HepG2 (cell line): ENCODE measurements at regions not wholly inside any gene's neighbourhood (a gene's known extent, or its start where the extent isn't known, plus 50 kb on each side); places are given as distances from the start of the nearest gene placed in this dataset.

Experiments used
- DPF2 ChIP-seq: sonication (generic); formaldehyde crosslinking; IDR thresholded peaks from 2 replicates; pipeline ENCODE4 v1.4.0; 2020; ENCODE audit warnings: mild to moderate bottlenecking, low read depth, missing genetic modification reagents, borderline replicate concordance
- RFX5 ChIP-seq: IDR thresholded peaks from 2 replicates; pipeline ENCODE4 v1.6.1; 2011; ENCODE audit warnings: low read depth, low read length, improper control_type of control experiment
- SMC3 ChIP-seq: IDR thresholded peaks from 2 replicates; pipeline ENCODE4 v1.6.1; 2011; ENCODE audit warnings: low read length, improper control_type of control experiment
- SNAPC4 ChIP-seq: sonication (generic); formaldehyde crosslinking; IDR thresholded peaks from 2 replicates; pipeline ENCODE4 v1.4.0; 2020; ENCODE audit warnings: mild to moderate bottlenecking, missing genetic modification reagents
- STAG1 ChIP-seq: sonication (generic); formaldehyde crosslinking; IDR thresholded peaks from 2 replicates; pipeline ENCODE4 v1.4.0; 2020; ENCODE audit warnings: missing genetic modification reagents
- YY1 ChIP-seq: IDR thresholded peaks from 2 replicates; pipeline ENCODE4 v1.6.1; 2011; ENCODE audit warnings: low read length, low read depth, moderate library complexity, mild to moderate bottlenecking; ENCODE audit not compliant: insufficient read depth, insufficient replicate concordance
- ZNF331 ChIP-seq: sonication (generic); formaldehyde crosslinking; IDR thresholded peaks from 2 replicates; pipeline ENCODE4 v1.4.0; 2020; ENCODE audit warnings: missing genetic modification reagents
- ZNF350 ChIP-seq: sonication (generic); formaldehyde crosslinking; IDR thresholded peaks from 2 replicates; pipeline ENCODE4 v1.4.0; 2020; ENCODE audit warnings: mild to moderate bottlenecking, low read depth, missing genetic modification reagents, borderline replicate concordance
- ZNF777 ChIP-seq: sonication (generic); formaldehyde crosslinking; IDR thresholded peaks from 2 replicates; pipeline ENCODE4 v1.4.0; 2020; ENCODE audit warnings: missing genetic modification reagents
- ZNF891 ChIP-seq: sonication (generic); formaldehyde crosslinking; IDR thresholded peaks from 2 replicates; pipeline ENCODE4 v1.5.0; 2020; ENCODE audit warnings: mild to moderate bottlenecking, missing genetic modification reagents
- TF ChIP-seq, protein P1 (sequence below): sonication (generic); formaldehyde crosslinking; IDR thresholded peaks from 2 replicates; pipeline ENCODE4 v1.4.0; 2020; ENCODE audit warnings: missing genetic modification reagents

- TF ChIP-seq STAG1 (CRISPR knock-in tag) (peak; percentile 25; the same call in 1 of the 2 replicates), RFX5 (peak; percentile 80), DPF2 (no peak), ZNF350 (CRISPR knock-in tag) (0 out of 2 replicates have a peak, but pooled peaks have one; percentile 39), ZNF331 (peak; percentile 28; the same call in 1 of the 2 replicates), SMC3 (peak; percentile 53), ZNF891 (CRISPR knock-in tag) (0 out of 2 replicates have a peak, but pooled peaks have one; percentile 32), ZNF777 (CRISPR knock-in tag) (0 out of 2 replicates have a peak, but pooled peaks have one; percentile 26), YY1 (peak; percentile 27), SNAPC4 (CRISPR knock-in tag) (no peak)
- TF ChIP-seq, protein P1, sequence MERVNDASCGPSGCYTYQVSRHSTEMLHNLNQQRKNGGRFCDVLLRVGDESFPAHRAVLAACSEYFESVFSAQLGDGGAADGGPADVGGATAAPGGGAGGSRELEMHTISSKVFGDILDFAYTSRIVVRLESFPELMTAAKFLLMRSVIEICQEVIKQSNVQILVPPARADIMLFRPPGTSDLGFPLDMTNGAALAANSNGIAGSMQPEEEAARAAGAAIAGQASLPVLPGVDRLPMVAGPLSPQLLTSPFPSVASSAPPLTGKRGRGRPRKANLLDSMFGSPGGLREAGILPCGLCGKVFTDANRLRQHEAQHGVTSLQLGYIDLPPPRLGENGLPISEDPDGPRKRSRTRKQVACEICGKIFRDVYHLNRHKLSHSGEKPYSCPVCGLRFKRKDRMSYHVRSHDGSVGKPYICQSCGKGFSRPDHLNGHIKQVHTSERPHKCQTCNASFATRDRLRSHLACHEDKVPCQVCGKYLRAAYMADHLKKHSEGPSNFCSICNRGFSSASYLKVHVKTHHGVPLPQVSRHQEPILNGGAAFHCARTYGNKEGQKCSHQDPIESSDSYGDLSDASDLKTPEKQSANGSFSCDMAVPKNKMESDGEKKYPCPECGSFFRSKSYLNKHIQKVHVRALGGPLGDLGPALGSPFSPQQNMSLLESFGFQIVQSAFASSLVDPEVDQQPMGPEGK (CRISPR knock-in tag): peak; percentile 66
Observed at GRCh38 chr2:90069290-90069894, 1377.9 kb downstream of the RPIA start (continued).
